ENCODE measurements at regions not wholly inside any gene's neighbourhood (a gene's known extent, or its start where the extent isn't known, plus 50 kb on each side); places are given as distances from the start of the nearest gene placed in this dataset.

GRCh38 chr5:153318556-153318955, 171.9 kb upstream of the GRIA1 start:
- Histone ChIP-seq H3K4me1 (no peaks in the 10 kb centered on the region), H3K27me3 (ENCODE audit: low read depth) (no peaks in the 10 kb centered on the region), H3K36me3 (no peaks in the 10 kb centered on the region), H3K27ac (no peak overlapping the region), H3K9me3 (no peaks in the 10 kb centered on the region), H3K4me3 (no peak overlapping the region)
- DNase-seq (no peak), ATAC-seq (no peak)
- TF ChIP-seq CTCF (IDR thresholded peaks at IDR 0.05) = no peak
- intact Hi-C loops (cut with DNase I) = no loop called here

- Histone ChIP-seq H3K4me1 (no peaks in the 10 kb centered on the region), H3K27ac (no peak overlapping the region), H3K9me3 (no peaks in the 10 kb centered on the region), H3K4me3 (no peak overlapping the region), H3K27me3 (ENCODE audit: low read depth) (no peaks in the 10 kb centered on the region), H3K36me3 (no peaks in the 10 kb centered on the region)
- intact Hi-C loops (cut with DNase I) = no loop called here
- no peak for DNase-seq
- ATAC-seq = no peak
- TF ChIP-seq CTCF (IDR thresholded peaks at IDR 0.05) = no peak
These were observed 169.0 kb upstream of the GRIA1 start for GRCh38 chr5:153321478-153321877.

GRCh38 chr5:153340139-153340538, 150.3 kb upstream of the GRIA1 start:
- no peaks in the 10 kb centered on the region for H3K9me3 ChIP-seq
- no peak overlapping the region for H3K4me3 ChIP-seq
- H3K27ac ChIP-seq = no peak overlapping the region
- H3K36me3 ChIP-seq = no peaks in the 10 kb centered on the region
- no peaks in the 10 kb centered on the region for H3K27me3 ChIP-seq (ENCODE audit: low read depth)
- H3K4me1 ChIP-seq = no peaks in the 10 kb centered on the region
- intact Hi-C loops (cut with DNase I) = no loop called here
- DNase-seq = no peak
- ATAC-seq = no peak
- no peak for TF ChIP-seq CTCF (IDR thresholded peaks at IDR 0.05)

GRCh38 chr5:153340738-153341137, 149.7 kb upstream of the GRIA1 start:
- DNase-seq (no peak), ATAC-seq (no peak)
- Histone ChIP-seq H3K27me3 (ENCODE audit: low read depth) (no peaks in the 10 kb centered on the region), H3K27ac (no peak overlapping the region), H3K4me3 (no peak overlapping the region), H3K36me3 (no peaks in the 10 kb centered on the region), H3K9me3 (no peaks in the 10 kb centered on the region), H3K4me1 (no peaks in the 10 kb centered on the region)
- intact Hi-C loops (cut with DNase I) = no loop called here
- TF ChIP-seq CTCF (IDR thresholded peaks at IDR 0.05) = no peak

GRCh38 chr5:153342487-153342886, 148.0 kb upstream of the GRIA1 start:
- Histone ChIP-seq H3K9me3 (no peaks in the 10 kb centered on the region), H3K27ac (no peak overlapping the region), H3K4me3 (no peak overlapping the region), H3K27me3 (ENCODE audit: low read depth) (no peaks in the 10 kb centered on the region), H3K4me1 (no peaks in the 10 kb centered on the region), H3K36me3 (no peaks in the 10 kb centered on the region)
- ATAC-seq = no peak
- intact Hi-C loops (cut with DNase I) = no loop called here
- no peak for TF ChIP-seq CTCF (IDR thresholded peaks at IDR 0.05)
- DNase-seq = no peak

- Histone ChIP-seq H3K9me3 (no peaks in the 10 kb centered on the region), H3K4me3 (no peak overlapping the region), H3K27me3 (ENCODE audit: low read depth) (no peaks in the 10 kb centered on the region), H3K27ac (no peak overlapping the region), H3K4me1 (no peaks in the 10 kb centered on the region), H3K36me3 (no peaks in the 10 kb centered on the region)
- DNase-seq (no peak), ATAC-seq (no peak)
- intact Hi-C loops (cut with DNase I) = no loop called here
- TF ChIP-seq CTCF (IDR thresholded peaks at IDR 0.05) = no peak
These were observed 142.9 kb upstream of the GRIA1 start for GRCh38 chr5:153347611-153348010.

Measured in lower lobe of right lung (tissue), 2 donors.